WTC11 (cell line): ENCODE measurements at regions not wholly inside any gene's neighbourhood (a gene's known extent, or its start where the extent isn't known, plus 50 kb on each side); places are given as distances from the start of the nearest gene placed in this dataset.

Experiments used
- FOXP1 ChIP-seq: sonication (generic); formaldehyde crosslinking; IDR thresholded peaks from 2 replicates; pipeline ENCODE4 v1.8.0; 2022; ENCODE audit warnings: missing genetic modification reagents, mild to moderate bottlenecking, moderate library complexity, borderline replicate concordance
- KAT7 ChIP-seq: sonication (generic); formaldehyde crosslinking; IDR thresholded peaks from 2 replicates; pipeline ENCODE4 v1.8.1; 2023; ENCODE audit warnings: missing genetic modification reagents, mild to moderate bottlenecking, borderline replicate concordance
- SP1 ChIP-seq: sonication (generic); formaldehyde crosslinking; conservative IDR thresholded peaks from 2 replicates; pipeline ENCODE4 v1.8.1; 2022; ENCODE audit warnings: missing genetic modification reagents
- TP53 ChIP-seq: sonication (generic); formaldehyde crosslinking; IDR thresholded peaks from 2 replicates; pipeline ENCODE4 v1.8.1; 2023; ENCODE audit warnings: mild to moderate bottlenecking, missing genetic modification reagents
- TF ChIP-seq, protein P1 (sequence below): sonication (generic); formaldehyde crosslinking; conservative IDR thresholded peaks from 2 replicates; pipeline ENCODE4 v1.8.1; 2022; ENCODE audit warnings: mild to moderate bottlenecking, missing genetic modification reagents
- TF ChIP-seq, protein P2 (sequence below): fragments of 200-600 bp; IDR thresholded peaks from 2 replicates; pipeline ENCODE4 v1.8.0; 2022; ENCODE audit warnings: antibody characterized with exemption
- TF ChIP-seq, protein P3 (sequence below): sonication (generic); formaldehyde crosslinking; IDR thresholded peaks from 2 replicates; pipeline ENCODE4 v1.8.1; 2023; ENCODE audit warnings: mild to moderate bottlenecking, missing genetic modification reagents, moderate library complexity
- TF ChIP-seq, protein P4 (sequence below): sonication (generic); formaldehyde crosslinking; IDR thresholded peaks from 2 replicates; pipeline ENCODE4 v1.8.1; 2023; ENCODE audit warnings: mild to moderate bottlenecking, moderate library complexity, missing genetic modification reagents
- TF ChIP-seq, protein P5 (sequence below): sonication (generic); formaldehyde crosslinking; IDR thresholded peaks from 2 replicates; pipeline ENCODE4 v1.8.0; 2022; ENCODE audit warnings: mild to moderate bottlenecking, missing genetic modification reagents

DNA sequence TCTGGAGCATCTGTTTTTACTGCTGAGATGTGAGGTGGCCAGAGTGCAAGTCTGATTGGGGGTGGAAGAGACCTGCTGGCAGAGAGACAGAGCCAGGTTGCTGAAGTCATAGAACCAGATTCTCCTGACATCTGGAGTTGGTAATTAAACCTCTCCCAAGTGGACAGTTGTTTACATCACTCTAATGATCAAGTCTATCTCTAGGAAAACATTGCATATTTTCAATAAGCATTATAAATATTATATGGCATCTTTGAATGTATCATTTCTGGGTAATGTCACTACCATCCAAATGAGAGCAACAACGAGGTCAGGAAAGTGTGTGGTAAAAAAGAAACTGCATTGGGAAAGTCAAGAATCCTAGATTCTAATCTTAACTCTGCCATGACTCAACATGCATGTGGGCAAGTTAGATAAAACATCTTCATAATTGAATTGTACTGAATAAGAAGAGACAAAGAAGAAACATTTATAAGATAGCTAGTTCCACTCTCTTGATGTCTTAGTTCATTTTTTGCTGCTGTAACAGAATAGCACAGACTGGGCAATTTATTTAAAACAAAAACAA, 351.2 kb upstream of the API5 start:
- TF ChIP-seq, protein P1, sequence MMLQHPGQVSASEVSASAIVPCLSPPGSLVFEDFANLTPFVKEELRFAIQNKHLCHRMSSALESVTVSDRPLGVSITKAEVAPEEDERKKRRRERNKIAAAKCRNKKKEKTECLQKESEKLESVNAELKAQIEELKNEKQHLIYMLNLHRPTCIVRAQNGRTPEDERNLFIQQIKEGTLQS (CRISPR knock-in tag): no peak
- TF ChIP-seq, protein P2, sequence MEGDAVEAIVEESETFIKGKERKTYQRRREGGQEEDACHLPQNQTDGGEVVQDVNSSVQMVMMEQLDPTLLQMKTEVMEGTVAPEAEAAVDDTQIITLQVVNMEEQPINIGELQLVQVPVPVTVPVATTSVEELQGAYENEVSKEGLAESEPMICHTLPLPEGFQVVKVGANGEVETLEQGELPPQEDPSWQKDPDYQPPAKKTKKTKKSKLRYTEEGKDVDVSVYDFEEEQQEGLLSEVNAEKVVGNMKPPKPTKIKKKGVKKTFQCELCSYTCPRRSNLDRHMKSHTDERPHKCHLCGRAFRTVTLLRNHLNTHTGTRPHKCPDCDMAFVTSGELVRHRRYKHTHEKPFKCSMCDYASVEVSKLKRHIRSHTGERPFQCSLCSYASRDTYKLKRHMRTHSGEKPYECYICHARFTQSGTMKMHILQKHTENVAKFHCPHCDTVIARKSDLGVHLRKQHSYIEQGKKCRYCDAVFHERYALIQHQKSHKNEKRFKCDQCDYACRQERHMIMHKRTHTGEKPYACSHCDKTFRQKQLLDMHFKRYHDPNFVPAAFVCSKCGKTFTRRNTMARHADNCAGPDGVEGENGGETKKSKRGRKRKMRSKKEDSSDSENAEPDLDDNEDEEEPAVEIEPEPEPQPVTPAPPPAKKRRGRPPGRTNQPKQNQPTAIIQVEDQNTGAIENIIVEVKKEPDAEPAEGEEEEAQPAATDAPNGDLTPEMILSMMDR: no peak
- TF ChIP-seq, protein P3, sequence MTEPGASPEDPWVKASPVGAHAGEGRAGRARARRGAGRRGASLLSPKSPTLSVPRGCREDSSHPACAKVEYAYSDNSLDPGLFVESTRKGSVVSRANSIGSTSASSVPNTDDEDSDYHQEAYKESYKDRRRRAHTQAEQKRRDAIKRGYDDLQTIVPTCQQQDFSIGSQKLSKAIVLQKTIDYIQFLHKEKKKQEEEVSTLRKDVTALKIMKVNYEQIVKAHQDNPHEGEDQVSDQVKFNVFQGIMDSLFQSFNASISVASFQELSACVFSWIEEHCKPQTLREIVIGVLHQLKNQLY (CRISPR knock-in tag): no peak
- TF ChIP-seq KAT7 (CRISPR knock-in tag) (no peak), SP1 (CRISPR knock-in tag) (no peak), FOXP1 (CRISPR knock-in tag) (no peak), TP53 (CRISPR knock-in tag) (no peak)
- TF ChIP-seq, protein P4, sequence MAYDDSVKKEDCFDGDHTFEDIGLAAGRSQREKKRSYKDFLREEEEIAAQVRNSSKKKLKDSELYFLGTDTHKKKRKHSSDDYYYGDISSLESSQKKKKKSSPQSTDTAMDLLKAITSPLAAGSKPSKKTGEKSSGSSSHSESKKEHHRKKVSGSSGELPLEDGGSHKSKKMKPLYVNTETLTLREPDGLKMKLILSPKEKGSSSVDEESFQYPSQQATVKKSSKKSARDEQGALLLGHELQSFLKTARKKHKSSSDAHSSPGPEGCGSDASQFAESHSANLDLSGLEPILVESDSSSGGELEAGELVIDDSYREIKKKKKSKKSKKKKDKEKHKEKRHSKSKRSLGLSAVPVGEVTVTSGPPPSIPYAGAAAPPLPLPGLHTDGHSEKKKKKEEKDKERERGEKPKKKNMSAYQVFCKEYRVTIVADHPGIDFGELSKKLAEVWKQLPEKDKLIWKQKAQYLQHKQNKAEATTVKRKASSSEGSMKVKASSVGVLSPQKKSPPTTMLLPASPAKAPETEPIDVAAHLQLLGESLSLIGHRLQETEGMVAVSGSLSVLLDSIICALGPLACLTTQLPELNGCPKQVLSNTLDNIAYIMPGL: no peak
- TF ChIP-seq, protein P5, sequence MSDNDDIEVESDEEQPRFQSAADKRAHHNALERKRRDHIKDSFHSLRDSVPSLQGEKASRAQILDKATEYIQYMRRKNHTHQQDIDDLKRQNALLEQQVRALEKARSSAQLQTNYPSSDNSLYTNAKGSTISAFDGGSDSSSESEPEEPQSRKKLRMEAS: no peak
